Transverse colon (tissue), 4 donors: ENCODE measurements at regions not wholly inside any gene's neighbourhood (a gene's known extent, or its start where the extent isn't known, plus 50 kb on each side); places are given as distances from the start of the nearest gene placed in this dataset.
"Not testable (repeated sequence)": the region's sequence is repeated elsewhere in the genome, so short reads cannot be mapped to it uniquely, and the experiment has no call there.

Experiments
- CTCF ChIP-seq, 5 experiments: fragments of 200-600 bp in 3 of 5; fragments of 450-650 bp in 2 of 5; sonication (generic) in 3 of 5; IDR thresholded peaks; 1 replicate in 2 of 5; 2 replicates in 3 of 5; pipeline ENCODE4 v1.5.1; 2016 to 2017; ENCODE audit warnings: antibody characterized with exemption in 5 of 5, inconsistent platforms in 3 of 5, mild to moderate bottlenecking in 2 of 5, moderate library complexity in 1 of 5
- EP300 ChIP-seq: sonication (generic); formaldehyde crosslinking; IDR thresholded peaks from one replicate; pipeline ENCODE4 v1.6.1; 2017; ENCODE audit warnings: antibody characterized with exemption, low read depth
- POLR2AphosphoS5 ChIP-seq, 3 donors: sonication (generic); formaldehyde crosslinking; IDR thresholded peaks; one replicate each; pipeline ENCODE4 v1.6.1; 2016; ENCODE audit warnings: antibody characterized with exemption in 3 of 3

GRCh38 chr9:41246702-41247101, 57.6 kb upstream of the ZNG1F start:
- TF ChIP-seq CTCF (IDR thresholded peaks at IDR 0.05); EP300; POLR2AphosphoS5 (IDR thresholded peaks at IDR 0.05): not testable (repeated sequence)
